ENCODE measurements at regions not wholly inside any gene's neighbourhood (a gene's known extent, or its start where the extent isn't known, plus 50 kb on each side); places are given as distances from the start of the nearest gene placed in this dataset.

- peaks cover 5% of the 10 kb centered on the region in 2 donors for H3K9me3 ChIP-seq (ENCODE audit: control insufficient read depth in 2 of 2, low read length in 2 of 2)
- H3K27me3 ChIP-seq (ENCODE audit: control insufficient read depth in 1 of 2, insufficient read depth in 2 of 2, low read length in 2 of 2): peaks cover 0 to 2% of the 10 kb centered on the region in 2 donors
- no peak overlapping the region for H3K4me3 ChIP-seq (ENCODE audit: low read length in 2 of 2)
- H3K4me1 ChIP-seq (ENCODE audit: control insufficient read depth, insufficient read depth, low read length): no peaks in the 10 kb centered on the region
- H3K9ac ChIP-seq (ENCODE audit: low read length in 2 of 2): no peak overlapping the region
- H3K27ac ChIP-seq (ENCODE audit: low read length): no peak overlapping the region
- H3K36me3 ChIP-seq (ENCODE audit: control insufficient read depth in 2 of 2, insufficient read depth in 2 of 2, low read length in 2 of 2): no peaks in the 10 kb centered on the region
These were observed 80.7 kb downstream of the PDCL3 start for GRCh38 chr2:100643467-100643866.

GRCh38 chr2:100643906-100644501 lies 81.2 kb downstream of the PDCL3 start:
- no peak overlapping the region for H3K27ac ChIP-seq (ENCODE audit: low read length)
- H3K9ac ChIP-seq (ENCODE audit: low read length in 2 of 2): no peak overlapping the region
- H3K36me3 ChIP-seq (ENCODE audit: control insufficient read depth in 2 of 2, insufficient read depth in 2 of 2, low read length in 2 of 2): no peaks in the 10 kb centered on the region
- H3K9me3 ChIP-seq (ENCODE audit: control insufficient read depth in 2 of 2, low read length in 2 of 2): peaks cover 7% of the 10 kb centered on the region in 2 donors
- no peak overlapping the region for H3K4me3 ChIP-seq (ENCODE audit: low read length in 2 of 2)
- H3K4me1 ChIP-seq (ENCODE audit: control insufficient read depth, insufficient read depth, low read length): no peaks in the 10 kb centered on the region
- H3K27me3 ChIP-seq (ENCODE audit: control insufficient read depth in 1 of 2, insufficient read depth in 2 of 2, low read length in 2 of 2): peaks cover 0 to 2% of the 10 kb centered on the region in 2 donors

GRCh38 chr2:100645695-100646429 lies 83.1 kb downstream of the PDCL3 start:
- Histone ChIP-seq H3K27me3 (ENCODE audit: control insufficient read depth in 1 of 2, insufficient read depth in 2 of 2, low read length in 2 of 2) (no peaks in the 10 kb centered on the region), H3K9ac (ENCODE audit: low read length in 2 of 2) (no peak overlapping the region), H3K4me1 (ENCODE audit: control insufficient read depth, insufficient read depth, low read length) (no peaks in the 10 kb centered on the region), H3K4me3 (ENCODE audit: low read length in 2 of 2) (no peak overlapping the region), H3K36me3 (ENCODE audit: control insufficient read depth in 2 of 2, insufficient read depth in 2 of 2, low read length in 2 of 2) (no peaks in the 10 kb centered on the region), H3K9me3 (ENCODE audit: control insufficient read depth in 2 of 2, low read length in 2 of 2) (peaks cover 7 to 9% of the 10 kb centered on the region in 2 donors), H3K27ac (ENCODE audit: low read length) (no peak overlapping the region)

- no peaks in the 10 kb centered on the region for H3K36me3 ChIP-seq (ENCODE audit: control insufficient read depth in 2 of 2, insufficient read depth in 2 of 2, low read length in 2 of 2)
- H3K4me3 ChIP-seq (ENCODE audit: low read length in 2 of 2): no peak overlapping the region
- no peaks in the 10 kb centered on the region for H3K4me1 ChIP-seq (ENCODE audit: control insufficient read depth, insufficient read depth, low read length)
- H3K9me3 ChIP-seq (ENCODE audit: control insufficient read depth in 2 of 2, low read length in 2 of 2): peaks cover 7 to 9% of the 10 kb centered on the region in 2 donors
- H3K9ac ChIP-seq (ENCODE audit: low read length in 2 of 2): no peak overlapping the region
- no peaks in the 10 kb centered on the region for H3K27me3 ChIP-seq (ENCODE audit: control insufficient read depth in 1 of 2, insufficient read depth in 2 of 2, low read length in 2 of 2)
- no peak overlapping the region for H3K27ac ChIP-seq (ENCODE audit: low read length)
These were observed 84.9 kb downstream of the PDCL3 start for GRCh38 chr2:100647709-100648108.

- Histone ChIP-seq H3K27ac (ENCODE audit: low read length) (no peak overlapping the region), H3K9ac (ENCODE audit: low read length in 2 of 2) (no peak overlapping the region)
These were observed 87.4 kb downstream of the PDCL3 start for GRCh38 chr2:100650151-100650550.

GRCh38 chr2:100653449-100654035 lies 90.7 kb downstream of the PDCL3 start:
- Histone ChIP-seq H3K9me3 (ENCODE audit: control insufficient read depth in 2 of 2, low read length in 2 of 2) (peaks cover under 1 to 6% of the 10 kb centered on the region in 2 donors), H3K36me3 (ENCODE audit: control insufficient read depth in 2 of 2, insufficient read depth in 2 of 2, low read length in 2 of 2) (no peaks in the 10 kb centered on the region), H3K4me3 (ENCODE audit: low read length in 2 of 2) (no peak overlapping the region), H3K27me3 (ENCODE audit: control insufficient read depth in 1 of 2, insufficient read depth in 2 of 2, low read length in 2 of 2) (no peaks in the 10 kb centered on the region), H3K9ac (ENCODE audit: low read length in 2 of 2) (no peak overlapping the region), H3K4me1 (ENCODE audit: control insufficient read depth, insufficient read depth, low read length) (no peaks in the 10 kb centered on the region), H3K27ac (ENCODE audit: low read length) (no peak overlapping the region)

More at GRCh38 chr2:100650151-100650550, 87.4 kb downstream of the PDCL3 start:
- no peak overlapping the region for H3K4me3 ChIP-seq (ENCODE audit: low read length in 2 of 2)
- H3K36me3 ChIP-seq (ENCODE audit: control insufficient read depth in 2 of 2, insufficient read depth in 2 of 2, low read length in 2 of 2): no peaks in the 10 kb centered on the region
- H3K4me1 ChIP-seq (ENCODE audit: control insufficient read depth, insufficient read depth, low read length): no peaks in the 10 kb centered on the region
- H3K9me3 ChIP-seq (ENCODE audit: control insufficient read depth in 2 of 2, low read length in 2 of 2): peaks cover 7 to 12% of the 10 kb centered on the region in 2 donors
- H3K27me3 ChIP-seq (ENCODE audit: control insufficient read depth in 1 of 2, insufficient read depth in 2 of 2, low read length in 2 of 2): no peaks in the 10 kb centered on the region

- Histone ChIP-seq H3K9me3 (ENCODE audit: control insufficient read depth in 2 of 2, low read length in 2 of 2) (peaks cover 0 to 3% of the 10 kb centered on the region in 2 donors), H3K27ac (ENCODE audit: low read length) (no peak overlapping the region), H3K4me1 (ENCODE audit: control insufficient read depth, insufficient read depth, low read length) (no peaks in the 10 kb centered on the region), H3K9ac (ENCODE audit: low read length in 2 of 2) (no peak overlapping the region), H3K27me3 (ENCODE audit: control insufficient read depth in 1 of 2, insufficient read depth in 2 of 2, low read length in 2 of 2) (no peaks in the 10 kb centered on the region), H3K36me3 (ENCODE audit: control insufficient read depth in 2 of 2, insufficient read depth in 2 of 2, low read length in 2 of 2) (no peaks in the 10 kb centered on the region), H3K4me3 (ENCODE audit: low read length in 2 of 2) (no peak overlapping the region)
These were observed 91.8 kb downstream of the PDCL3 start for GRCh38 chr2:100654611-100655010.

- H3K27ac ChIP-seq (ENCODE audit: low read length): no peak overlapping the region
- no peak overlapping the region for H3K4me3 ChIP-seq (ENCODE audit: low read length in 2 of 2)
- no peaks in the 10 kb centered on the region for H3K36me3 ChIP-seq (ENCODE audit: control insufficient read depth in 2 of 2, insufficient read depth in 2 of 2, low read length in 2 of 2)
- peaks cover 0 to 3% of the 10 kb centered on the region in 2 donors for H3K9me3 ChIP-seq (ENCODE audit: control insufficient read depth in 2 of 2, low read length in 2 of 2)
- H3K27me3 ChIP-seq (ENCODE audit: control insufficient read depth in 1 of 2, insufficient read depth in 2 of 2, low read length in 2 of 2): no peaks in the 10 kb centered on the region
- H3K4me1 ChIP-seq (ENCODE audit: control insufficient read depth, insufficient read depth, low read length): no peaks in the 10 kb centered on the region
- H3K9ac ChIP-seq (ENCODE audit: low read length in 2 of 2): no peak overlapping the region
These were observed 92.7 kb downstream of the PDCL3 start for GRCh38 chr2:100655446-100655845.

GRCh38 chr2:100655936-100656534 lies 93.2 kb downstream of the PDCL3 start:
- H3K4me3 ChIP-seq (ENCODE audit: low read length in 2 of 2): no peak overlapping the region
- no peak overlapping the region for H3K27ac ChIP-seq (ENCODE audit: low read length)
- H3K4me1 ChIP-seq (ENCODE audit: control insufficient read depth, insufficient read depth, low read length): no peaks in the 10 kb centered on the region
- H3K36me3 ChIP-seq (ENCODE audit: control insufficient read depth in 2 of 2, insufficient read depth in 2 of 2, low read length in 2 of 2): no peaks in the 10 kb centered on the region
- no peak overlapping the region for H3K9ac ChIP-seq (ENCODE audit: low read length in 2 of 2)
- no peaks in the 10 kb centered on the region for H3K27me3 ChIP-seq (ENCODE audit: control insufficient read depth in 1 of 2, insufficient read depth in 2 of 2, low read length in 2 of 2)
- peaks cover 0 to 3% of the 10 kb centered on the region in 2 donors for H3K9me3 ChIP-seq (ENCODE audit: control insufficient read depth in 2 of 2, low read length in 2 of 2)

- no peak overlapping the region for H3K4me3 ChIP-seq (ENCODE audit: low read length in 2 of 2)
- H3K9me3 ChIP-seq (ENCODE audit: control insufficient read depth in 2 of 2, low read length in 2 of 2): peaks cover 0 to 3% of the 10 kb centered on the region in 2 donors
- no peaks in the 10 kb centered on the region for H3K36me3 ChIP-seq (ENCODE audit: control insufficient read depth in 2 of 2, insufficient read depth in 2 of 2, low read length in 2 of 2)
- no peaks in the 10 kb centered on the region for H3K4me1 ChIP-seq (ENCODE audit: control insufficient read depth, insufficient read depth, low read length)
- no peaks in the 10 kb centered on the region for H3K27me3 ChIP-seq (ENCODE audit: control insufficient read depth in 1 of 2, insufficient read depth in 2 of 2, low read length in 2 of 2)
- no peak overlapping the region for H3K27ac ChIP-seq (ENCODE audit: low read length)
- no peak overlapping the region for H3K9ac ChIP-seq (ENCODE audit: low read length in 2 of 2)
These were observed 95.2 kb downstream of the PDCL3 start for GRCh38 chr2:100658017-100658416.
